SK-N-SH treated with all-trans-retinoic acid at 6 μM for 48 hours (cell line): ENCODE measurements at regions not wholly inside any gene's neighbourhood (a gene's known extent, or its start where the extent isn't known, plus 50 kb on each side); places are given as distances from the start of the nearest gene placed in this dataset.
"Not testable (repeated sequence)": the region's sequence is repeated elsewhere in the genome, so short reads cannot be mapped to it uniquely, and the experiment has no call there.

ENCODE experiments used
- ATAC-seq: fragments of 200-7000 bp; cut with Tn5 transposase; 3 replicates; pipeline ENCODE4 v1.9.1; 2020; ENCODE audit warnings: mild to moderate bottlenecking, moderate library complexity
- BACH2 ChIP-seq: fragments of 250-450 bp; sonication (Bioruptor Pico); IDR thresholded peaks from 2 replicates; pipeline ENCODE4 v1.9.0; 2021; ENCODE audit warnings: mild to moderate bottlenecking, borderline replicate concordance
- CSDC2 ChIP-seq: fragments of 250-450 bp; sonication (Bioruptor Pico); IDR thresholded peaks from 2 replicates; pipeline ENCODE4 v1.5.0; 2020; ENCODE audit warnings: mild to moderate bottlenecking, moderate library complexity
- ESRRG ChIP-seq: fragments of 250-450 bp; sonication (Bioruptor Pico); IDR thresholded peaks from 2 replicates; pipeline ENCODE4 v1.6.1; 2021; ENCODE audit warnings: mild to moderate bottlenecking
- GLIS3 ChIP-seq: fragments of 250-450 bp; sonication (Bioruptor Pico); IDR thresholded peaks from 2 replicates; pipeline ENCODE4 v1.5.0; 2020; ENCODE audit warnings: mild to moderate bottlenecking, moderate library complexity
- ISL1 ChIP-seq: fragments of 250-450 bp; sonication (Bioruptor Pico); IDR thresholded peaks from 2 replicates; pipeline ENCODE4 v2.1.2; 2022; ENCODE audit warnings: mild to moderate bottlenecking, moderate library complexity
- OSR1 ChIP-seq: fragments of 250-450 bp; sonication (Bioruptor Pico); IDR thresholded peaks from 2 replicates; pipeline ENCODE4 v1.8.0; 2022; ENCODE audit warnings: moderate library complexity, mild to moderate bottlenecking, inconsistent platforms
- PPARA ChIP-seq: fragments of 250-450 bp; sonication (Bioruptor Pico); IDR thresholded peaks from 2 replicates; pipeline ENCODE4 v1.5.0; 2020; ENCODE audit warnings: mild to moderate bottlenecking, borderline replicate concordance
- RARB ChIP-seq: fragments of 250-450 bp; sonication (Bioruptor Pico); IDR thresholded peaks from 2 replicates; pipeline ENCODE4 v1.8.0; 2021; ENCODE audit warnings: mild to moderate bottlenecking, moderate library complexity
- SNAI2 ChIP-seq: fragments of 250-450 bp; sonication (Bioruptor Pico); IDR thresholded peaks from 2 replicates; pipeline ENCODE4 v1.5.0; 2020; ENCODE audit warnings: mild to moderate bottlenecking, moderate library complexity
- TCF4 ChIP-seq: fragments of 250-450 bp; sonication (Bioruptor Pico); IDR thresholded peaks from 2 replicates; pipeline ENCODE4 v1.8.0; 2021; ENCODE audit warnings: mild to moderate bottlenecking, moderate library complexity, borderline replicate concordance
- TOX ChIP-seq: fragments of 250-450 bp; sonication (Bioruptor Pico); IDR thresholded peaks from 2 replicates; pipeline ENCODE4 v1.8.0; 2021; ENCODE audit warnings: mild to moderate bottlenecking, moderate library complexity, borderline replicate concordance
- ZC3H10 ChIP-seq: fragments of 250-450 bp; sonication (Bioruptor Pico); IDR thresholded peaks from 2 replicates; pipeline ENCODE4 v1.5.1; 2021; ENCODE audit warnings: mild to moderate bottlenecking, moderate library complexity
- ZFP3 ChIP-seq: fragments of 250-450 bp; sonication (Bioruptor Pico); IDR thresholded peaks from 2 replicates; pipeline ENCODE4 v1.5.0; 2020; ENCODE audit warnings: mild to moderate bottlenecking, moderate library complexity
- ZFP30 ChIP-seq: fragments of 450-650 bp; formaldehyde crosslinking; IDR thresholded peaks from 2 replicates; pipeline ENCODE4 v1.5.0; 2022; ENCODE audit warnings: mild to moderate bottlenecking, moderate library complexity
- ZNF565 ChIP-seq: fragments of 450-650 bp; formaldehyde crosslinking; conservative IDR thresholded peaks from 2 replicates; pipeline ENCODE4 v1.5.0; 2020; ENCODE audit warnings: low read depth, mild to moderate bottlenecking, moderate library complexity
- ZNF70 ChIP-seq: fragments of 450-650 bp; formaldehyde crosslinking; IDR thresholded peaks from 2 replicates; pipeline ENCODE4 v1.5.0; 2020; ENCODE audit warnings: mild to moderate bottlenecking, moderate library complexity
- TF ChIP-seq, protein P1 (sequence below): fragments of 250-450 bp; sonication (Bioruptor Pico); IDR thresholded peaks from 2 replicates; pipeline ENCODE4 v1.5.1; 2020; ENCODE audit warnings: low read depth, mild to moderate bottlenecking, moderate library complexity
- TF ChIP-seq, protein P2 (sequence below): fragments of 250-450 bp; sonication (Bioruptor Pico); IDR thresholded peaks from 2 replicates; pipeline ENCODE4 v1.5.0; 2020; ENCODE audit warnings: mild to moderate bottlenecking, moderate library complexity
- TF ChIP-seq, protein P3 (sequence below): fragments of 250-450 bp; sonication (Bioruptor Pico); IDR thresholded peaks from 2 replicates; pipeline ENCODE4 v1.5.1; 2021; ENCODE audit warnings: mild to moderate bottlenecking, moderate library complexity

DNA sequence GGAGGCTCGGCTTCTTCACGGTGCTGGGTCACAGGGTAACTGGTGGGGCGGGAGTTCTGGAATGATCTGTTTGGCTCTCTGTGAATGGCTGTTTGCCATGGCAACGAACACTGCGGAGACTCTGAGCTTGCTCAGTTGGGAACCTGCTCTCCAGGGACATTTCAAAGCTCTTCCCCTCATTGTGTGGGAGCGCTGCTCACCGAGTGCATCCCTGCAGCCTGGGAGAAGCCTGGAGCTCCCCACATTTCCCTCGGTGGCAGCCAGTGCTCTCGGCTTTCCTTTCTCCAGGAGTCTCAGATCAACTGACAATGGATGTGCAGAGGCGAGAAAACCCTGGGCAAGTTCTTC is 57.6 kb upstream of the CACUL1 start:
- TF ChIP-seq ESRRG (no peak), BACH2 (CRISPR knock-in tag) (no peak), SNAI2 (no peak), ZC3H10 (CRISPR knock-in tag) (no peak), TCF4 (CRISPR knock-in tag) (no peak), ZFP3 (no peak), PPARA (no peak), ZNF70 (CRISPR knock-in tag) (no peak), OSR1 (CRISPR knock-in tag) (no peak), CSDC2 (no peak), ZNF565 (CRISPR knock-in tag) (no peak), ZFP30 (no peak), GLIS3 (CRISPR knock-in tag) (no peak), RARB (CRISPR knock-in tag) (no peak), ISL1 (no peak)
- TF ChIP-seq, protein P1, sequence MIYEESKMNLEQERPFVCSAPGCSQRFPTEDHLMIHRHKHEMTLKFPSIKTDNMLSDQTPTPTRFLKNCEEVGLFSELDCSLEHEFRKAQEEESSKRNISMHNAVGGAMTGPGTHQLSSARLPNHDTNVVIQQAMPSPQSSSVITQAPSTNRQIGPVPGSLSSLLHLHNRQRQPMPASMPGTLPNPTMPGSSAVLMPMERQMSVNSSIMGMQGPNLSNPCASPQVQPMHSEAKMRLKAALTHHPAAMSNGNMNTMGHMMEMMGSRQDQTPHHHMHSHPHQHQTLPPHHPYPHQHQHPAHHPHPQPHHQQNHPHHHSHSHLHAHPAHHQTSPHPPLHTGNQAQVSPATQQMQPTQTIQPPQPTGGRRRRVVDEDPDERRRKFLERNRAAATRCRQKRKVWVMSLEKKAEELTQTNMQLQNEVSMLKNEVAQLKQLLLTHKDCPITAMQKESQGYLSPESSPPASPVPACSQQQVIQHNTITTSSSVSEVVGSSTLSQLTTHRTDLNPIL (CRISPR knock-in tag): no peak
- TF ChIP-seq, protein P2, sequence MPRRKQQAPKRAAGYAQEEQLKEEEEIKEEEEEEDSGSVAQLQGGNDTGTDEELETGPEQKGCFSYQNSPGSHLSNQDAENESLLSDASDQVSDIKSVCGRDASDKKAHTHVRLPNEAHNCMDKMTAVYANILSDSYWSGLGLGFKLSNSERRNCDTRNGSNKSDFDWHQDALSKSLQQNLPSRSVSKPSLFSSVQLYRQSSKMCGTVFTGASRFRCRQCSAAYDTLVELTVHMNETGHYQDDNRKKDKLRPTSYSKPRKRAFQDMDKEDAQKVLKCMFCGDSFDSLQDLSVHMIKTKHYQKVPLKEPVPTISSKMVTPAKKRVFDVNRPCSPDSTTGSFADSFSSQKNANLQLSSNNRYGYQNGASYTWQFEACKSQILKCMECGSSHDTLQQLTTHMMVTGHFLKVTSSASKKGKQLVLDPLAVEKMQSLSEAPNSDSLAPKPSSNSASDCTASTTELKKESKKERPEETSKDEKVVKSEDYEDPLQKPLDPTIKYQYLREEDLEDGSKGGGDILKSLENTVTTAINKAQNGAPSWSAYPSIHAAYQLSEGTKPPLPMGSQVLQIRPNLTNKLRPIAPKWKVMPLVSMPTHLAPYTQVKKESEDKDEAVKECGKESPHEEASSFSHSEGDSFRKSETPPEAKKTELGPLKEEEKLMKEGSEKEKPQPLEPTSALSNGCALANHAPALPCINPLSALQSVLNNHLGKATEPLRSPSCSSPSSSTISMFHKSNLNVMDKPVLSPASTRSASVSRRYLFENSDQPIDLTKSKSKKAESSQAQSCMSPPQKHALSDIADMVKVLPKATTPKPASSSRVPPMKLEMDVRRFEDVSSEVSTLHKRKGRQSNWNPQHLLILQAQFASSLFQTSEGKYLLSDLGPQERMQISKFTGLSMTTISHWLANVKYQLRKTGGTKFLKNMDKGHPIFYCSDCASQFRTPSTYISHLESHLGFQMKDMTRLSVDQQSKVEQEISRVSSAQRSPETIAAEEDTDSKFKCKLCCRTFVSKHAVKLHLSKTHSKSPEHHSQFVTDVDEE (CRISPR knock-in tag): no peak
- TF ChIP-seq, protein P3, sequence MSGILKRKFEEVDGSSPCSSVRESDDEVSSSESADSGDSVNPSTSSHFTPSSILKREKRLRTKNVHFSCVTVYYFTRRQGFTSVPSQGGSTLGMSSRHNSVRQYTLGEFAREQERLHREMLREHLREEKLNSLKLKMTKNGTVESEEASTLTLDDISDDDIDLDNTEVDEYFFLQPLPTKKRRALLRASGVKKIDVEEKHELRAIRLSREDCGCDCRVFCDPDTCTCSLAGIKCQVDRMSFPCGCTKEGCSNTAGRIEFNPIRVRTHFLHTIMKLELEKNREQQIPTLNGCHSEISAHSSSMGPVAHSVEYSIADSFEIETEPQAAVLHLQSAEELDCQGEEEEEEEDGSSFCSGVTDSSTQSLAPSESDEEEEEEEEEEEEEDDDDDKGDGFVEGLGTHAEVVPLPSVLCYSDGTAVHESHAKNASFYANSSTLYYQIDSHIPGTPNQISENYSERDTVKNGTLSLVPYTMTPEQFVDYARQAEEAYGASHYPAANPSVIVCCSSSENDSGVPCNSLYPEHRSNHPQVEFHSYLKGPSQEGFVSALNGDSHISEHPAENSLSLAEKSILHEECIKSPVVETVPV (CRISPR knock-in tag): no peak
- ATAC-seq: no peak

DNA sequence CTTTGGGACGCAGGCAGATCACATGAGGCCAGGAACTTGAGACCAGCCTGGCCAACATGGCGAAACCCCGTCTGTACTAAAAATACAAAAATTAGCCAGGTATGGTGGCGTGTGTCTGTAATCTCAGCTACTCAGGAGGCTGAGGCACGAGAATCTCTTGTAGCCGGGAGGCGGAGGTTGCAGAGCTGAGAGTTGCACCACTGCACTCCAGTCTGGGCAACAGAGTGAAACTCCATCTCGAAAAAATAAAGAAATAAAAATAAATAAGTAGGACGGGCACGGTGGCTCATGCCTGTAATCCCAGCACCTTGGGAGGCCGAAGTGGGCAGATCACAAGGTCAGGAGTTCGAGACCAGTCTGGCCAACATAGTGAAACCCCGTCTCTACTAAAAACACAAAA is 58.2 kb upstream of the CACUL1 start:
- ATAC-seq: not testable (repeated sequence)

DNA sequence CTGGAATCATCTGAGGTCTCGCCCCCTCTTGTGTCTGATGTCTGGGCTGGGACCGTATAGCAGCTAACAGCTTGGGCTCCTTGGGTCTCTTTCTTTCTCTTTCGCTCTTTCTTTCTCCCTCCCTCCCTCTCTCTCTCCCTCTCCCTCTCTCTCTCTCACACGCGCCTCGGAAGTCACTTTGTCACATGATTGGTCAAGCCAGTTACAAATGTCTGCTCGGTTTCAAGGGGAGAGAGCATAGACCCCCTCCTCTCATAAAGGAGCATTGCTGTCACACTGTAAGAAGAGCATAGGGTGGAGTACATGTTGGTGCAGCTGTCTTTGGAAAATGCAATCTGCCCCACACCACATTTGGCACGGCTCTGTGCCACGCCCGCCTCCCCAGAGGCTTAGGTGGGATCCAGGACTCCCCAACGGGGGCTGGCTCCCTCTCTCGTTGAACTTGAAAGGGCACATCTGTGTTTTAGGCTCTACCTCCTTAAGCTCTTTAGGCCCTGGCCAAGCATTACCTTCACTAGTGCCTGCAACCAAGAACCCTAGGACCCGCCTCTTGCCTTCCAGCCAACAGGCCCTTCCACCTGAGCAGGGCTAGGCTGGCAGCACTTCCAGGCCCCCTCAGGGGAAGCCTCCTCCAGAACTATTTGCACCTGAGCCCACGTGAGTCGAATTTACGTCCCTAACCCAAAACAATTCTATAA is 61.9 kb upstream of the CACUL1 start:
- no peak for ATAC-seq
- TF ChIP-seq ZFP30: no peak
- no peak for TF ChIP-seq ESRRG
- TF ChIP-seq CSDC2: no peak
- no peak for TF ChIP-seq ZFP3
- TF ChIP-seq ISL1: no peak
- TF ChIP-seq GLIS3 (CRISPR knock-in tag): no peak
- TF ChIP-seq BACH2 (CRISPR knock-in tag): no peak
- TF ChIP-seq RARB (CRISPR knock-in tag): no peak
- TF ChIP-seq SNAI2: no peak
- TF ChIP-seq, all 23 proteins: peak for 0

DNA sequence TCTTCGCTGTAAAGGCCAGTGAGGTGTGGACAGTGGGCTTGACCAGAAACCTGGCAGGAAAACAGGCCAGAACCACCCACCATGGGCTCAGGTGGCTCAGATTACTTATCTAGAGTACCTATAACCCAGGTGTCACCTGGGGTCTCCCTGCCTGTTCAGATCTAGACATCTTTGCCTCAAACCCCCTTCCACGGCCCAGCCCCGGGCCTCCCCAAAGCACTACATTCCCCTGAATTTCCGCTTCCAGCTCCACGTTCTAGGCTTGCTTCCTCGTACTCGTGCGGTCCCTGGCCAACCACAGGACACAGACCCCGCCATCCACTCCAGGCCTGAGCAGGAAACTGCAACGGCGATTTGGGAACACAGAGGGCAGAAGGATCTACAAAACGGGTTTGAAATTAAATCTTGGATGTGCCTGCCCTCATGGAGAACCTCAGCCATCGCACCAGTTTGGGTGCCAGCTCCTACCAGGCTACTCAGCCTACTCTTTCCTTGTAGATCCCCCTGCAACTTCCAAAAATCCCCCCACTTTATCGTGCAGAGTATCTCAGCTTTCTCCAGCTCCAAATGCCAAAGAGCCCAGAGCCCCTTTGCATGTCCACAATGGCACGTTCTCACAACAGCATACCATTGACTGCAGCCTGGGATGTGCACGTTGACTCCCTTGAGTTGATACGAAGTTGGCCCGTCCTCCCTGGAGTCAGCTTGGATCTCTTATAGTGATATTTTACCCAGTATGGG is 62.7 kb upstream of the CACUL1 start:
- ATAC-seq: no peak
- TF ChIP-seq ZNF70 (CRISPR knock-in tag): no peak
- TF ChIP-seq, protein P3 (CRISPR knock-in tag): no peak
- no peak for TF ChIP-seq TOX (CRISPR knock-in tag)
- no peak for TF ChIP-seq ESRRG
- TF ChIP-seq, all 23 proteins: peak for 0
